ENCODE measurements at regions not wholly inside any gene's neighbourhood (a gene's known extent, or its start where the extent isn't known, plus 50 kb on each side); places are given as distances from the start of the nearest gene placed in this dataset.

DNA sequence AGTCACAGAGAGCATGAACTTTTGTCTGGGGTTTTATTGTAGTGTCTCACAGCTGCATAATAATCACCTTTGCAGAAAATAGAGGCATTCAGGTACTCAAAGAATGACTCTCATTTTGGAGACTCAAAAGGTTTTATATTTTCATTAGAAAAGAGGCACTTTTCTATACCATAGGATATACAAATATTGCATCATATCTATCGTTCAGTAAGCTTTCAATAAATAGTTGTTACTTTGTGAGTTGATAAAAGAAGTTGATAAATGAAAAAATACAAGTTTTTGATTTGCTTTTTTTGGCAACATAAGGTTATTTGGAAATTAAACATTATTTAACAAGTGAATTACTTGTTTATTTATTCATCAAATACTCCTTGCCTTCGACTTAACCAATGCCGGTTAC lies 279.9 kb downstream of the ARL4A start:
- TF ChIP-seq, protein P1, sequence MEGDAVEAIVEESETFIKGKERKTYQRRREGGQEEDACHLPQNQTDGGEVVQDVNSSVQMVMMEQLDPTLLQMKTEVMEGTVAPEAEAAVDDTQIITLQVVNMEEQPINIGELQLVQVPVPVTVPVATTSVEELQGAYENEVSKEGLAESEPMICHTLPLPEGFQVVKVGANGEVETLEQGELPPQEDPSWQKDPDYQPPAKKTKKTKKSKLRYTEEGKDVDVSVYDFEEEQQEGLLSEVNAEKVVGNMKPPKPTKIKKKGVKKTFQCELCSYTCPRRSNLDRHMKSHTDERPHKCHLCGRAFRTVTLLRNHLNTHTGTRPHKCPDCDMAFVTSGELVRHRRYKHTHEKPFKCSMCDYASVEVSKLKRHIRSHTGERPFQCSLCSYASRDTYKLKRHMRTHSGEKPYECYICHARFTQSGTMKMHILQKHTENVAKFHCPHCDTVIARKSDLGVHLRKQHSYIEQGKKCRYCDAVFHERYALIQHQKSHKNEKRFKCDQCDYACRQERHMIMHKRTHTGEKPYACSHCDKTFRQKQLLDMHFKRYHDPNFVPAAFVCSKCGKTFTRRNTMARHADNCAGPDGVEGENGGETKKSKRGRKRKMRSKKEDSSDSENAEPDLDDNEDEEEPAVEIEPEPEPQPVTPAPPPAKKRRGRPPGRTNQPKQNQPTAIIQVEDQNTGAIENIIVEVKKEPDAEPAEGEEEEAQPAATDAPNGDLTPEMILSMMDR (conservative IDR thresholded peaks at IDR 0.05): no peak
- TF ChIP-seq EZH2 (IDR thresholded peaks at IDR 0.05; ENCODE audit: low read depth): no peak

Measured in PC-9 (cell line).